Retina (tissue), 1 donor: ENCODE measurements at regions not wholly inside any gene's neighbourhood (a gene's known extent, or its start where the extent isn't known, plus 50 kb on each side); places are given as distances from the start of the nearest gene placed in this dataset.

Experiments used
- DNase-seq: peaks from one replicate; pipeline ENCODE4 v3.0.0-alpha.2; 2016

DNA sequence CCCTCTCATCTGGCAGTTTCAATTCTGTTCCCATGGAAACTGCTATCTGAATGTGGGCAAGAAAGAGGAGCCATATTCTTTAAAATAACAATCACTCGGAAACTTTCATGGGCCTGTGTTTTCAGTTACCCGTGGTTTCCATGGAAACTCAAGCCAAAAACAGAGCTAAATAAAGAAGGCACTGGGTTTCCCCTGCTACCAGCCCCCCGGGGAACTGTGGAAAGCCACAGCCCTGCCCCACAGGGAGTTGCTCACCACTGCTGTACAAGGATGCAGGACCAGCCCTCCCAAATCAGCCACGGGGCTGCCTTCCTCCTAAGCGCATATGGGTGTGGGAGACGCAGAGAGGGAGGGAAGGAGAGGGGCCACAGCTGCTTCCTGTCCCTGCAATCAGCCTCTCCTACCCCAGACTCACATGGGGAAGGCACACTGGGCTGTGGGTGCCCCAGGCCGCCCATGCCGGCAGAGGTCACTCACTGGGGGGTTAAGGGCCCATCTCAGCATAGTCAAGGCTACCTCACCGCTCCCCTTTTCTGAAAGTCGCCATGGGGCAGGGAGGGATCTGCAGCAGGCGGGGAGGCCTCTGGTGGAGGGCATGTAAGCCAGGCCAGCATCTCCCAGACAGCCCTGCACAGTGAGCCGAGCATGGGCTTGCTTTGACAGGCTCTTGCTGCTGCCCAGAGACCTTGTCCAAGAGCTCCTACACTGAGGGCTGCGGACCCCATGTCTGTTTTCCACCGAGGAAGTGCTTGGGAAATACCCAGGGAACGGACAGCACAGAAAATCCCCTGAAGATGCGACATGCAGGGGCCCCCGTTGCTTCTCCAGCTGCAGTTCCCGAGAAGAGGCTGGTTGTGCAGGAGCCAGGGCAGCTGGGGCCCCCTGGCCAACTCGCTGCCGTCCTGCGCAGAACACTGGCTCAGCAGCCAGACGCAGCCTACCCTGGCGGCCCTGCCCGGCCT is 157.3 kb upstream of the PPP2R2D start:
- DNase-seq: peak; percentile 73

GRCh38 chr10:131744346-131744745 is 156.5 kb upstream of the PPP2R2D start:
- DNase-seq: no peak

GRCh38 chr10:131745591-131745990 is 155.2 kb upstream of the PPP2R2D start:
- DNase-seq: no peak

- no peak for DNase-seq
Observed at GRCh38 chr10:131746241-131746711, 154.5 kb upstream of the PPP2R2D start.

- DNase-seq: no peak
Observed at GRCh38 chr10:131746785-131747184, 154.0 kb upstream of the PPP2R2D start.

GRCh38 chr10:131747251-131747650 is 153.6 kb upstream of the PPP2R2D start:
- no peak for DNase-seq

- DNase-seq: no peak
Observed at GRCh38 chr10:131747791-131748190, 153.0 kb upstream of the PPP2R2D start.

DNA sequence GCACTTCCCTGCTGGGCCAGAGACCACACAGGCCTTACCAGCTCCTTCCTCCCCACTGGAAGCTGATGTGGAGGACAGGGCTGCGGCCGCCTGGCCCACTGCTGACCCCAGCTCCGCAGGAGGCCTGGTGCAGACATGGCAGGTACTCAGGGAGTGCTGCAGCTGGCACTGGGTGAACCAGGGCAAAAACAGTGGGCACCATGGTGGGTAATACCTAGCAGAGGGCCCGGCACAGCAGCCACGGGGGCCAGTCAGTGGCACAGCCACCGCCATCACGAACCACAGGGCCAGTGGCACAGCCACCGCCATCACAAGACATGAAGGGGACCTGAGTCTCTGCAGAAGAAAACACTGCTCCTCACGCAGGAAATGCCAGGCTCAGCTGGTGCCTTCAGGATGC is 152.6 kb upstream of the PPP2R2D start:
- peak; percentile 38 for DNase-seq

- peak; percentile 68 for DNase-seq
Observed at GRCh38 chr10:131748831-131749766, 151.7 kb upstream of the PPP2R2D start.

DNA sequence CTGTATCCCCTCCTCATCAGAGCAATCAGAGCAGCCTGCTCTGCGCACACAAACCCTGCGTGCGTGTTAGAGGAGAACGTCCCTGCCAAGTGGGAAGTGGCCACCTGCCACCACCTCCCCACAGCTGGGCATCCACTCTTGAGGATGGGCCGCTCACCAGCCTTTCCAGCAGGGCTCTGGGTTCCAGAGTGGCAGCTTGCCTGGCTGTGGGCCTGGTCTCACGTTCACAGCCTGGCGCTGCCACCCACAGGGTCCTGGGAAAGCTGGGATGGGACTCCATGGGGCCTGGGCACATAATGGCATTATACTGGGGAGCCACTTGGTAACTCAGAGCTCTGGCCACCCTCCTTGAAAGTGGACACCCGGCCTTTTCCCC is 151.1 kb upstream of the PPP2R2D start:
- DNase-seq: peak; percentile 38

- no peak for DNase-seq
Observed at GRCh38 chr10:131750171-131750895, 150.5 kb upstream of the PPP2R2D start.

DNA sequence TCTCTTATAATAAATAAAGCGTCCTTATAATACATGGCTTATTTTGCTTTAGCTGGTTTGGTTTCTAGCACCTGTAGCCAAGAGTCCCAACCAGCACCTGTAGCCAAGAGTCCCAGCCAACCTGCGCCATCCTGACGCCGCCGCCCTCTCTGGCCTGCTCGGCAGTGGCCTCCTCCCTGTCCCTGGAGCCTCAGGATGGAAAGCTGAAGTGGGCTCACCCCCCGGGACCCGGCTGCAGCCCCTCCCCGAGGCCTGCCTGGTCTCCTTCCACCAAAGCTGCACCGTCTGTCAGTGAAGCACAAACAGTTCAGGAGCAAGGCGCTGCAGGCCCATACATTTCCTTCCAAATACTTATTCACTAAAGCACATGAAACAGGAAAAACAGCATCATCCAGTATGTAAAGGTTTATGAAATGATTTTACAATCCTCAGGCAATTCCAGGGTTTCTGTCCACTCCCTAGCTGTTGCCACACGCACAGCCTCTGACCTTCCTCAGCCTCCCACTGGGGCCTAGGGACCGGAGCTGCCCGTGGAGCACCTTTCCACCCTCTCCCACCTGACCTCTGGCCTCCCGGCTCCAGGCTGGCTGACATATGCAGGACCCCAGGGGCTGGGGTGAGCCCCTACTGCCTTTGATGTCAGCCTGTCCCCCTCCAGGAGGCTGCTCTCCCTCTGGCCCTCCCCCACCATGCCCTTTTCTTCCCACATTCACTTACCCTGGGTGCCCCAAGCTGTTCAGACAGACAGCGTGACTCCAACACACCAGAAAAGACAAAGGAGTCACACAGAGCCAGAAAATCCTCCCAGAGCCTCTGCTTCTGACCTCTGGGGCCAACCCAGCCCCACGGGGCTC is 149.6 kb upstream of the PPP2R2D start:
- DNase-seq: peak; percentile 54

DNA sequence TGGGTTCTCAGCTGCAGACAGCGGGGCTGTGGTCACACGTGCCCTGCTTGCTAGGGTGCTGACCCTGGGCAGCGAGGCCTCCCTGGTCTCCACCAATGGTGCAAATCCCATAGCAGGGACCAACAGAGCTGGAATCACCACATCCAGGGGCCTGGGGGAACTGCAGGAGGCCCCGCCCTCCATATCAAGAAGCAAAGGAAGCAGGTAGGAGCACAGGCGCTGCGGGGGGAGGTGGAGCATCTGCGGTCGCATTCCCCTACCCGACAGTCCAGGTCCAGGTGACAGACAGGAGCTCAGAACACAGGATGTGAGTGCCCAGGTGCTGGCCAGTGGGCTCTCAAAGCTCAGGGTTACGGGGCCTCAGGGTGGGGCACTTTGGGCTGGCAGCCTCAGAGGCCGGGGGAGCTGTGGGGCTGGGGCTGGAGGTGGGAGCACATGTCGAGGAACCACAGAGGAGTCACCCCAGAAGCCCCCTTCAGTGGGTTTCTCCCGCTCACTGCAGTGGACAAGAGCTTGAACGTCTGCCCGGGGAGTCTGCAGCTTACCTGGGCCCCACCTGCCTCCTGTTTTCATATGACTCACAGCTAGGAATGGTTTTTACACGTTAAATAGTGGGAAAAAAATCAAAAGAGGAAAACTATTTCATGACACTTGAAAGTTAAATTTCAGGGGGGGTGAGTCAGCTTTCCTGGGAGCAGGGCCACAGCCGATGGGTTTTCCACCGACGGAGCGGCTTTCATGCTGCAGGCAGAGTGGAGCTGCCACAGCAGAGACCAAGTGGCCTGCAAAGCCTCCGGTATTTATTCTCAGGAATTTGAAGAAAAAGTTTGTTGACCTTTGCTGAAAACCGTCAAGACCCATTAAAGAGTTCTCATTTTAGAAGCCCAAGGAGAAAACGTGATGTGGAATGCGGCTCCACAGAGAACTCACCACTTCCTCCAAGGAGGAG is 148.7 kb upstream of the PPP2R2D start:
- DNase-seq: no peak

DNA sequence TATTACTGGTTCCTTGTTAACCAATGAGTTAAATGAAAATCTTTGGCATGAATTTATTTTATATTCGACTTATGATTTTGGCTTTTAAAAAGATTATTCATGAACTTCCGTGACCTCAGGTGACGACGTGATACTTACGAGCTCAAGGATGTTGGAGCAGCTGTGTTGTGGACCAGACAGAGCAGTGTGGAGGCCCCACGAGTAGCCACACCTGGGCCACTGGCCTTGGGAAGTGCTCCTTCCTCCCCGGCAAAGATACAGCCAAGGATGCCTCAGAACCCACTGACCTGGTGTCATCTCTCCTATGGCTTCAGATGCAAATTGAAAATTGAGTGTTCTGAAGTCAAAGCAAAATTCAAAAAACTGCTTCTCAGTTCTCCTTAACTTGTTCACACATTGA is 147.5 kb upstream of the PPP2R2D start:
- DNase-seq: no peak

GRCh38 chr10:131755200-131755599 is 145.6 kb upstream of the PPP2R2D start:
- no peak for DNase-seq

- peak; percentile 50 for DNase-seq
Observed at GRCh38 chr10:131757285-131758058, 143.3 kb upstream of the PPP2R2D start.

DNA sequence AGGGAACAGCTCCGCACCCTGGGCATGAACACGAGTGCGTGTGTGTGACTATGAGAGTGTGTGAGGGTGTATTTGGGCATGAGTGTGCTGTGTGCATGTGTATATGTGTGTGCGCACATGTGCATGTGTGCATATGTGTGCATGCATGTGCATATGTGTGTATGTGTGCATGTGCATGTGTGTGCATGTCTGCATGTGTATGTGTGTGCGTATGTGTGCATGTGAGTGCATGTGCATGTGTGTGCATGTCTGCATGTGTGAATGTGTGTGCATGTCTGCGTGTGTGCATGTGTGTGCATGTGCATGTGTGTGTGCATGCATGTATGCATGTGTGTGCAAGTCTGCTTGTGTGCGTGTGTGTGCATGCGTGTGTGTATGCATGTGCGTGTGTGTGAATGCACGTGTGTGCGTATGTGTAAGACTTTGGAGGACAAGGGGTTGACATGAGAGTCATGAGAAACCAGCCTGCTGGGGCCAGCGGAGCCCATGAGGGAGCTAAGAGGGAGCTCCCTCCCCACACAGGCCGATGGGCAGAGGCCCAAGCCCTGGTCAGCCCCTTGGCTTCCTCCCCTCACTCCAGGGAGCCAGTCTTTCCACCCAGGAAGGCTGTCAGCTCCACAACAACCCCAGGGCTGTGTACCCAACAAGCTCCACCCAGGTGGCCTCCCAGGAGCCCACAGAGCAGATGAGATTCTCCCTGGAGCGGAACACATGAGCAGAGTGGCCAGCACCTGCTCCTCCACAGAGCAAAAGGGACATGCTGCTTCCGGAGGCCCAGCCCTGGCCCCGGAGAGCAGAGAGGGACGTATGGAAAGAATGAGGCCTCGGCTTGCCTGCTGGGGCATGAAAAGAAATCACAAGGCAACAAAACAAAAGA is 142.5 kb upstream of the PPP2R2D start:
- peak; percentile 69 for DNase-seq

- no peak for DNase-seq
Observed at GRCh38 chr10:131758939-131759301, 141.9 kb upstream of the PPP2R2D start.

DNA sequence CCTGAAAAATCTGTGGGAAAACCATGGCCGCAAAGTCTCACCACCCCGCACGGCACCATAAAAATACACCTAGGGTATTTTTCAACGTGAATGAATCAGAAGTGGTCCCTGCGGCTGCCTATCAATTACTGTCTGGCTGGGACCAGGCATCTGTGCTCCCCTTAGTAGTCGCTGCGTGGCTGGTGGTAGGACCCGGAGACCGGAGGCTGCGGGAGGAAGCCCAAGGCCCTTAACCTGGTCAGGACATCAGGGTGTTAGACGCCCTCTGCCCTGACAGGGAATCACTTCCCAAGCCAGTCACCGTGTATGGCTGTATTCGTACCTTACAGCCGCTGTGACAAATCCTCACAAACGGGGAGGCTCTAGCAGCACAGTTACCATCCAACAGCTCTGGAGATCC is 141.5 kb upstream of the PPP2R2D start:
- DNase-seq: no peak
